NCI-H526 treated with DMSO at 0.1 percent for 48 hours (cell line): ENCODE measurements at regions not wholly inside any gene's neighbourhood (a gene's known extent, or its start where the extent isn't known, plus 50 kb on each side); places are given as distances from the start of the nearest gene placed in this dataset.

Experiments
- DNase-seq: peaks from one replicate; lab custom pipeline; 2025; lab: John Stamatoyannopoulos, UW

GRCh38 chr11:76721755-76722677 lies 51.5 kb upstream of the LRRC32 start:
- peak; percentile 45 for DNase-seq

GRCh38 chr11:76723142-76723541 lies 52.6 kb upstream of the LRRC32 start:
- DNase-seq: no peak

GRCh38 chr11:76723548-76723947 lies 53.0 kb upstream of the LRRC32 start:
- DNase-seq: no peak

- no peak for DNase-seq
Measured at GRCh38 chr11:76724171-76724768, 53.7 kb upstream of the LRRC32 start.

- DNase-seq: no peak
Measured at GRCh38 chr11:76728227-76728626, 54.9 kb upstream of the TSKU start.

- no peak for DNase-seq
Measured at GRCh38 chr11:76728778-76729177, 54.4 kb upstream of the TSKU start.

- no peak for DNase-seq
Measured at GRCh38 chr11:76729214-76729613, 53.9 kb upstream of the TSKU start.

GRCh38 chr11:76730887-76731565 lies 52.1 kb upstream of the TSKU start:
- DNase-seq: no peak

GRCh38 chr11:76732643-76733042 lies 50.5 kb upstream of the TSKU start:
- DNase-seq: no peak
